Cardiac septum (tissue), 1 donor: ENCODE measurements at regions not wholly inside any gene's neighbourhood (a gene's known extent, or its start where the extent isn't known, plus 50 kb on each side); places are given as distances from the start of the nearest gene placed in this dataset.
"Not testable (repeated sequence)": the region's sequence is repeated elsewhere in the genome, so short reads cannot be mapped to it uniquely, and the experiment has no call there.

ENCODE experiments used
- DNase-seq: peaks from one replicate; pipeline ENCODE4 v3.0.0-alpha.2; 2020; ENCODE audit warnings: low spot score
- intact Hi-C: fragments of 100-400 bp; cut with DNase I; formaldehyde crosslinking; loops from one replicate; pipeline ENCODE4 v1.14.0; 2022
- donor health status: DM: no; HTN: no; CAD: no.

DNA sequence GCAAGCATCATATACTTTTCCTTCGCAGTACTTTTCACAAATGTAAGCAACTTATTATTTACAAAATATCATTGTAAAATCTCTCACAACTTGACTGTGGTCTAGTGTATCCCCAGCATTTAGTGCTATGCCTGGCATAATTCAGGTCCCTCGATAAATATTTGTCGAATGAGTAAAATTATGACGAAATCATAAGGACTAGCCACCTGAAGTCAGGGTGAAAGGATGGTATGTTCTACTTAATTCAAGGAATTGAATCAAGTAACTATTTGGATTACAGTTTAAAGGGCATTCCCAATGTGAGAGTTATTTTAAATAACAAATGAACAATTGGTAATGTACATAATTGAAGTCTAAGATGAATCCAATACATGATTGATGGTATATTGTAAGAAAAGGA lies 393.0 kb upstream of the SLC35B3 start:
- intact Hi-C loops = no loop called here
- DNase-seq = no peak

DNA sequence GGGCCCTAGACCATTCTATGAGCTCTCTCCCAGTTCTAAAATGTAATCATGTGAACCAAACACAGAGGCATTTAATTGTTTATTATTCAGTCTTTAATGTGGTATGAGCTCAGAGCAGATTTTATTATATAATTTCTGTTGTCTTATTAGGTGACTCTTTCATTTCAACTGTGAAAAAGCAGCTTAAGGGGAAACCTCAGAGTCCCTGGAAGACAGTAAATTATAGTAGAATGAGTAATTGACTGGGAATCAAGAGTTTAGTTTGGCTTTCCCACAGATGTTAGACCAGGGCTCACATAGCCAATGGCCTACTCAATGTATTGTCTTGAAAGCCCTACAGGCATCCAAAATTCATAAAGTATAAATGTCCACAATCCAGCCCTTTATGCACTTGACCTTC lies 390.4 kb upstream of the SLC35B3 start:
- intact Hi-C loops = no loop called here
- DNase-seq = no peak

DNA sequence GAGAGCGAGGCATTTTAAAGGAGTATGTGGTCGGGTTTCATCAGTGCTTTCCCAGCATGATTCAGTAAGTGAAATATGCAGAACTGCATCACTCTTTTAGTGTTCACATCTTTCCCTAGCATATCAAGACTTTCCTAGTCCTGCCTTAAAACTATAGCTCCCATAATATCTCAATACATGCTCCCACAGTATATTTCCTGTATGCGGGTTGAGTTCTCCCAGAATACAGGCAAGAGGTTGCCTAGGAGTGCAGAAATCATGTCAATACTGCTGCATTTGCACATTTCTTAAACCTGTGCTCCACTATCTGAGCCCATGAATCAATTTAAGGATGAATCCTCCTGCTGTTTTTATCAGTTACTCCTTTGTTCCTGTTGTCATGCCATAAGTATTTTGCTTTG lies 386.6 kb upstream of the SLC35B3 start:
- intact Hi-C loops = no loop called here
- no peak for DNase-seq

DNA sequence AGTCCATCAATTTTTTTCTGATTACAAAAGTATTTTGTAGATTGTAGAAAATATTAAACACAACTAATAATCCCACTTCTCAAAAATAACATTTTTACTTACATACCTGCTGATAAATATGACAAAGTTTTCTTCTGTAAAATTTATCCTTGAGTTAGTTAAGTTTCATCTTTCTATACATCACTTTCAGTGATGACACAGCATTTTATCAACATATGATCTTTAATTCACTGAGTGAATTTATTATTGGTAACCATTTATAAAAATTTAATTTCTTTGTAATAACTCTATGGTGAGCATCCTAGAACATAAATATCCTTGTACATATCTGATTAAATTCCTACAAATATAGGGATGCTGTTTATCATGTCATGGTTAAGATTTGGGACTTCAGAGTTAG lies 385.0 kb upstream of the SLC35B3 start:
- intact Hi-C loops = no loop called here
- DNase-seq = no peak

DNA sequence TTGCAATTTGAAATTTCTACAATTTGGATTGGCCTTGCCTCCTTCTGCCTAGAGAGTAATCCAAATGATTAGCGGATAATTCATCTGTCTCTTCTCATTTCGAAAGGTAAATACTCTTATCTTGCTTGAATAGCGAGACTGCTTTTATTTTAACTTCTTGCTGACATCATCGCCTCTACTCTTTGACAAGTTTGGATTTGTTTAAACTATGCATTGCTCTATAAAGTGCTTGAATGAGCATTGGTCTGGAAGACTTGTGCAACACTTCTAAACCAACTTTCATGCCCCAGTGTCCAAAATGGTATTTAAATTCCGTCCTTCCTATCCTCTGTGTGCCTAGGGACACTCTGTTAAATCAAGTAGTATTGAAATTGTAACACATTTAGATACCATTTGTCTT lies 384.1 kb upstream of the SLC35B3 start:
- intact Hi-C loops = no loop called here
- DNase-seq = no peak

DNA sequence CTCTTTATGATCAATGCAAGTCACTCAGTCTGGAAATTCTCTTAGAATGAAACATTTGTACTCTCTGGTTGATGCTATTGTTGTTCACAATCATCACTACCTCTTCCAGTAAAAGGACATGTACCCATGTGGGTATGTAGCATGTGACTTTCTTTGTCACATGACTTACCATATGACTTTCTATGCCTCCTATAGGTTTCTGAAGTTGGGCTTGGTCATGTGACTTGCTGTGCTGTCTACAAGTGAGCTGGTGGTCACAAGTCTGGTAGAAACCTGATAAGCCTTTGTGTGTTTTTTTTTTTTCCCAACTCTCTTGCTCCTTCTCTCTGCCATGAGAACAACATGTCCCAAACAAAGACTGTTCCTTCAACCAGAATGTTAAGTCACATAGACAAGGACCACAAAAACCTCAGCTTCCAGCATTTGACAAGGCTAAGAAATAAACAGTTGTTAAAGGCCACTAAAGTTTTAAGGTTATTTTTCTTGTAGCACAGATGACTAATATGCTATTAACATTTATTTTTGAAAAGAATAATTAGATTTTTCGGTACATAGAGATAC lies 379.2 kb upstream of the SLC35B3 start:
- intact Hi-C loops = no loop called here
- DNase-seq = no peak

DNA sequence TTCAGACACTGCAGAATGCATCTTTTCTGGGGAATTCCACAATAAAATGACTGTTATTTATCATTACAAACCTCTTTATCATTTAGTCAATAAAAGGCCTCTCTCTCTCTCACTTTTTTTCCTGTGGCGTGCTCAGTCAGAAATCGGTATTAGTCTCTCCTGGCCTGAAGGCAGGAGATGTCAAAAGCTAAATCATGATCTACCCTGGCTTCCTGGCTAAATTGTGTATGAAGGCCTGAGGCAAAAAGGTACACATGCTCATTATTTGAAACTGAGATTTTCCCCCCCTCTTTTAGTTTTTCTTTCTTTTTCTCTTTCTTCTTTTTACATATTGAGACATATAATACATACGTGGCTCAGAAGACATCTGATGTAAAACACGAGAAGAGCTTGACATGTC lies 375.0 kb upstream of the SLC35B3 start:
- intact Hi-C loops = no loop called here
- DNase-seq = no peak

DNA sequence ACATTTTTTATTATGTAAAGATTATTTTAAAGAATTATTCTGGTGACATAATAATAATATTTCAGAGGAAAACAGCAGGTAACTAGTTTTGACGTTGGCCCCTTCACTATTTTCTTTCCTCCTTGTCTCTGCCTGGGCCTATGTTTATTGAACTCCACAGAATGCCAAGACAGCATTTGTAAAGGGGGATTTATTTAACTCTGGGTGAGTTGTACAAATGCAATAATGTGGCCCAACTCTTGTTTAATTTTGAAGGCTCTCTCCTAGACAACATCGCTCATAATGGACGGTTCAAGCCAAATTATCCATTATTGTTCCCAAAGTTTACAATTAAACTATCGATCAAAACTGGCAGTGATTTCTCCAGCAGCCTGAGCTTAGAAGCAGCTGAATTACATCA lies 374.3 kb upstream of the SLC35B3 start:
- DNase-seq = no peak
- intact Hi-C loops = no loop called here

DNA sequence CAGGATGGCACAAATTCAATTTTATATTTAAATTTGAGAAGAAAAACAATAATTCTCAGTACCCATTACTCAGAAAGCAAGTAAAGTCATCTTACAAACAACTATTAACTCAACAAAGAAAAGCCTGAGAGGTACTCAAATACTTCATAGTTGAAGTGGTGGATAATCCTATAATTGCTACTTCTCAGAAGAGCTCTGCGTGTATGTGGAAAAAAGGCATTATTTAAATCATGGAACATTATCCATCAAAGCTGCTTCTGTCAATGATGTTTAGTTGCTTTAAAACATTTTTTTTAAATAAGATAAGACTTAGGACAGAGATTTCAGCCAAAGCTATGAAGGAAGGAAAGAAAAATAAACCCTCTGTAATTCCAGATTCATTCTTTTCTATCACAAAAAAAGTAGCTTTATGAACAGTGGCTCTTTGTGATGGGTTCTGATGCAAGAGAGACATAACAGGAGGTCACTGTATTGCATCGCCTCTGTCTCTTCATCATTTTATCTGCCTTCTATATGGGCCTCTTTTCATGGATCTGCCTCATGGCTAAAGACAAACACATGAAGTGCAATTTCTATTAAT lies 367.9 kb upstream of the SLC35B3 start:
- no peak for DNase-seq
- intact Hi-C loops = no loop called here

DNA sequence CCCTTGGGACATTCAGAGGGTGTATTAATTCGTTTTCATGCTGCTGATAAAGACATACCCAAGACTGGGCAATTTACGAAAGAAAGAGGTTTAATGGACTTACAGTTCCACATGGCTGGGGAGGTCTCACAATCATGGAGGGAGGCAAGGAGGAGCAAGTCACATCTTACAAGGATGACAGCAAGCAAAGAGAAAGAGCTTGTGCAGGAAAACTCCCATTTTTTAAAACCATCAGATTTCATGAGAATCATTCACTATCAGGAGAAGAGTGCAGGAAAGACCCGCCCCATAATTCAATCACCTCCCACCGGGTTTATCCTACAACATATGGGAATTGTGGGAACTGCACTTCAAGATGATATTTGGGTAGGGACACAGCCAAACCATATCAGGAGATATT lies 367.1 kb upstream of the SLC35B3 start:
- intact Hi-C loops, DNase-seq: not testable (repeated sequence)

DNA sequence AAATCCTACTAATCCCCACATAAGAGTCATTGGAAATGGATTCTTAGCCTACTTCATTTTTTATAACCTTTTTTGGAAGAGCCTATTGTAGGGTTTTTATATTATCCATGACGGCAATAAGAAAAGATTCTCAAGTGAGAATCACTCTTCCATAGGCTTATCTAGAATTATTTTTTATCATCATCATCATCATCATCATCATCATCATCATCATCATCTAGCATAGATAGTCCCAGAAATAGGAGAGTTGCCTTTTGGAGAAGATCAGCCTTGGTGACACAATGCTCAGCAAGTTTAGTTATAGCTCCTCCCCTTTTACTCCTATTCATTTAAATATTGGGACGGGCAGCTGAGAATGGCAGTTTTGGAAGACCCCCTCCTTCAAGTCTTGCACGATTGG lies 359.1 kb upstream of the SLC35B3 start:
- DNase-seq = no peak
- intact Hi-C loops = no loop called here

DNA sequence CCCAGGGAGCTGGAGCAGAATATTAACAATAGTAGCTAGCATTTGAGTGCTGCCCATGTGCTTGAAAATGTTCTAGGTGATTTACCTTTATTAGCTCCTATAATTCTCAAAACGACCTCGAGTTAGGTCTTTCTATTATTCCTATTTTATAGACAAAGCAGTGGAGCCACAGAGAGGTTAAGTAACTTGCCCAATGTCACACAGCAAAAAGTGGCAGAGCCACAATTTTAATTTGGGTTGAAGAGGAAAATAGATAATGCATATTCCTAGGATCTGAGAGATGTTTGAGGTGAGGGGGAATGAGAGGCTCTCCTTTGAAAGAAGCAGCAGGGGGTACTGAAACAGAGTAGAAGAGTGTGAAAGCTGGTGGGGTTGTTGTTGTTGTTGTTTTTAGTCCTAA lies 354.5 kb upstream of the SLC35B3 start:
- no peak for DNase-seq
- intact Hi-C loops = no loop called here

DNA sequence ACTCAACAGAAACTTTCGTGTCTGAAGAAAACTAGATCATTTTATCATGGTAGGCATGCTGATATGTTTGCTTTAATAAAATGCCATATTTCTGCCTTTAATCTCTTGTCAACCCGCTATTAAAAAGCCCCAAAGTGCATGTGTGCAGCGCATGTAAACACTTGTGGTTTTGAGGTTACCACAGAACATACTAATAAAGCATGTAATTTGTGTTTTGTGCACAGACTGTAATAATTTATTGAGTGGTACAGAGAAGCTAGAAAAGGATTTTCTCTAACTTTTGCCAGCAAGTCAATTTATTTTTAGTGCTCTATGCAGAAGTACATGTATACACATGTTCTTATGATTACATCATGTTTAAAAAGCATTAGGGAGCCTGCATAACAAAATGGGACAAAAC lies 349.9 kb upstream of the SLC35B3 start:
- no peak for DNase-seq
- intact Hi-C loops = no loop called here

DNA sequence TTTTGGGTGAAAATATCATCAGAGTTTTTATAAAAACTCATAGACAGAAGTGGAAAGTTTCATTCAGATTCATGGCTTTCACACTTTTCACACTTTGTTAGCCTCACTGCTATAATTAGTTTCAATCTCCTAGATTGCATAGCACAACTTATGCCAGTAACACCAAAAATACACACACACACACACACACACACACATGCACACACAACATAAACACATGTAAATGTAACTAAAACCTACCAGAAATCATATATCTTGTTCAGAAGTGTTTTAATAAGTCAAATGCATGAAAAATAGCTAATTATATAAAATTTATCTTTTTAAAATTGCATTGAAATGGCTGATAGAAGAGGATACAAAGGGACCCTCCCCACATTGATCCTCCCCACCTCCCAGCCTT lies 347.8 kb upstream of the SLC35B3 start:
- intact Hi-C loops = no loop called here
- DNase-seq = no peak

DNA sequence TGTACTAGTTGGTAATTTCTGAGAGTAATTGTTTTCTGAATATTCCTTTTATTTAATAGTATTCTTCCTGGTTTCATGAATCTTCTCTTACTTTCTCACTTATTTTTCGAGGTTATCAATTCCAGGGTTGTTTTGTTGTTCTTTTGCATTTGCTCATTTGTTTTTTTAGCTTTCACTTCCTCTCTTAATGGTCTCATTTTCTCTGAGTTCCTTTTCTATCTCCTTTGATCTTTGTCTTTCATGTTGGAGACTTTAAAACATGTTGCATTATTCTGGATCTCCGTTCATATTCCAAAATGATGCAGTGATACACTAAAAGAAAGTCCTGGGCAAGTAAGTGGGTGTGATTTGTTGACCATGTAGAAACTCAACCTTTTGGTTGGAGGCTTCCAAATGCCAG lies 345.3 kb upstream of the SLC35B3 start:
- DNase-seq = no peak
- intact Hi-C loops = no loop called here

DNA sequence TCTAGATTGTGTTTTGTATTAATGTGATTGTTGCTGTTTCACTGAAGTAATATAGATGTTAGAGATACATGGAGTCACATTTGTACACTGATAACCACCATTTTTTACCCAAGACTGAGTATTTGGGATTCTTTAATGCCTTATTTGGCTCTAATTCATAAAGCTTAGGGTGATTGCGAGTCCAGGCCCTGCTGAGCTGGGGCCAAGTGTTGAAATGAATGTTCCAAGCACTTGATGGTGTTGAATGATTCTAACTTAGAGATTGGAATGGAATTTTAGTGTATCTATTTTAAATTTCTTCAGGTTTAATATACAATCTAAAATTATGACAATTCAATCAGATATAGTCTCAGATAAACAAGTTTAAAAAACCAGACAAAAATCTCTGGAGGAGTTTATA lies 329.4 kb upstream of the SLC35B3 start:
- DNase-seq = no peak
- intact Hi-C loops = no loop called here

DNA sequence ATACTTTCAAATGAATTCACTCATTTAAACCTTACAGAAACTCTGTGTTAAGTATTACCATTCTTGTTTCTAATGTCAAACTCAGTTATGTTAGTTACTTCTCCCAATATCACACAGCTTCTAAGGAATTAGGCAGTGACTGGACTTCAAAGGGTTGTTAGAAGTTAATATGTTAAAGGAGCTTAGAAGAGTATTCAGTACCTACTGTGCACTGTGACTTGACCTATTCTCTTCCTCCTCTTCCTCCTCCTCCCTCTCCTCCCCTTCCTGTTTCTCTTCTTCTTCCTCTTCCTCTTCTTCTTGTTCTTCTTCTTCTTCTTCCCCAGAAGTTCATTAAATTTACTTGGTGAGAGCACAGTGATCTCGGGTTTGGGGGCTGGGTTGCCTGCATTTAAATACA lies 325.6 kb upstream of the SLC35B3 start:
- intact Hi-C loops = no loop called here
- no peak for DNase-seq

DNA sequence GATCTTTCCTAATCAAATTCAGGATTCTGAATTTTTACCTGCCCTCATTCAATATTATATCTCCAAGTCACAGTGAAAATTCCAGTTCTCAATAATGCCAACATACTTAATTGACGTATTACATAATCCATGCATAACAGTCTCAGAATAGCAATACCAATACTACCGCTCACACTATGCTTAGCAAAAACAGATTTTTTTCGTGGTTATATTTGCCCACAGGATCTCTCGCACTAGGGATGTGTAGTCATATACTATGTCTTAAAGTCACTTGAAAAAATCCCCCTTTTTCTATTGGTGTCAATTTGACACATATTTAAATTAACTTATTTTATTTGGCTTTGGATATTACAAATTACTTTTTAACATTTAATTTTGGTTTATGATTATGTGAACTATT lies 323.1 kb upstream of the SLC35B3 start:
- no peak for DNase-seq
- intact Hi-C loops = no loop called here

DNA sequence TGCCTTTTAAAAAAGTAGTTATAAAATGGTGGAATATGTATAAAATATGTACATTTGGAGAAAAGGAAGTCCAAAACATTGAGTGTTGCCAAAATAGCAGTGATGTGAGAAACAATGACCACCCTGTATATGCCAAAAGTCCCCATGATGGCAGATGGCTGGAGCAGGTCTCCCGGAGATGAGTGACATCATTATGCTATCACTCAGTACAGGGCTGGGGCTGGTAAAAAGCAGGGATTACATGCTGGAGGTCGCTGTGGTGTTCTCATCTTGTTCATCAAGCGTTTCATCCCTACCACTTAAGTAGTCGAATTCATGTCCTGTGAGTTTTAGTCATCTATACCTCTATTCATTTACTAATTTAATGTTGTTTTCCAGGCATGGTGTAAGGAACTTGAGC lies 315.3 kb upstream of the SLC35B3 start:
- intact Hi-C loops = no loop called here
- DNase-seq = no peak

DNA sequence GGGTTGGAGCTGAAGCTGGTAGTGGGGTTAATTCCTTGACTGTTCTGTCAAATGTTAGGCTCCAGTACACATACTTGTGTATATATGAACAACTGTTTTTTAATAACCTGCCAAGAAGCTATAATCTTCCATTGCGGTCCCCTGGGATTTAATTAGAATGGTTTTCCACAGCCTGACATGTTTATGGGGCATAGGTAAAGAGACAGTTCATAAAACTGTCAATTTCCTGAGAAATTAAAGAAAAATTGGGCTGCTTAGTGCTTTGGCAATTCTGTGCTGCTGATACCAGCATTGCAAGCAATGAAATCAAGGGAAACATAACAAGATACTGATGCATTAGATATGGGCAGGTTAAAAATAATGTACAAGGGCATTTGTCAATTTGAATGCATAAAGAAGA lies 314.1 kb upstream of the SLC35B3 start:
- DNase-seq = no peak
- intact Hi-C loops = no loop called here

DNA sequence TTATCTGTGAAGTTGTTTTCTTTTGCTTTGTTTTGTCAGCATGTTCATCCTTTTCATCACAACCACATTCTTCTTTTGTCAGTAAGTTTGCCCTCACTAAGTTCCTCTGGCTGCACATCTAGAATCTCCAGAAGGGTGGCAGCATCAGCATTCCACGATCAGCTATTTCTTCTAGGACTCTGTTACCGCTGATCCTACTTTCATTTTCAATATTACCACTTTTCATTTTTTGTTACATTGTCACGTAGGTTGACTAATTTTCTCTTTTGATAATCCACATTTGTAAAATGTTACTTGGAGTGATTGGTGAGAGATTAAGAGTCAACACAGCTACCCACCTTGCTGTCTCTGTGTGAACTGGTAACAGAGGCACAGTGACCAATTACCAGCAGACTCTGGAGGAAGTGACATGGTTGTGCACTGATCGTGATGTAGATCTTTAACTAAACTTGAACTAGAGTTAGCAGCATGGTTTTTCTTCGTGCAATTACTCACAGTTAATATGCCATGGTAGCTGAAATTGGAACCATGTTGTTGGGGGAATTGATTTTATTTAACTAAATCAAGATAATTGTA lies 307.9 kb upstream of the SLC35B3 start:
- DNase-seq = no peak
- intact Hi-C loops = no loop called here

DNA sequence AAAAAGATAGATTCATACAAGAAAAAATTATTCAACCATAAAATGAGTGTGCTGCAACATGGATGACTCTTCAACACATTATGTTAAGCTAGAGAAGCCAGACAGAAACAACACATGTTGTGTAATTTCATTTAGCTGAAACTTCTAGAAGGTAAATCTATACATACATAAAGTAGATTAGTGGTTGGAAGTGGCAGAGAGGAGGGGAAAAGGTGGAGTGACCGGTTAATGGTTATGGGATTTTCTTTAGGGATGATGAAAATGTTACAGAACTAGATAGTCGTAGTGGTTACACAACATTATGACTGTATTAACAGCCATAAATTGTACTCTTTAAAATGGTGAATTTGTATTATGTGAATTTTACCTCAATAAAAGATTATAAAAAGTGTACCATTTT lies 304.1 kb upstream of the SLC35B3 start:
- intact Hi-C loops = no loop called here

More for the DNA sequence above, 304.1 kb upstream of the SLC35B3 start:
- DNase-seq = no peak
